ENCODE measurements at regions not wholly inside any gene's neighbourhood (a gene's known extent, or its start where the extent isn't known, plus 50 kb on each side); places are given as distances from the start of the nearest gene placed in this dataset.

DNA sequence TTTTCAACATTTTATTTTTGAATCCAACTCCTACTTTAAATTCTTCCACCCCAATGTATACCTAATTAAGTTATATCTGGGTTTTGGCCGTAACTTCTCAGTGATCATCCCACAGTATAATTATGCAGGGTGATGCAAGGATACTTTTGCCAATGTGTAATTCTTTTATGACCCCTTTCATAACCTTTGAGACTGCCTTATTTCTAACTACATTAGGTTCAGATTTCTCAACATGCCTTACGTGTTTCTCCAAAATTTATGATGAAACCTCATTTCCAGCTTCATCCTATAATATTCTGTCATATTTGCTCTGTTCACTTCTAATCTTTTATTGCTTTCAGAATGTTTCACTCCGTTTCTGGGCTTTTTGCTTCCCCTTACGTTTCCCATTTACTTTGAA, 1229.6 kb upstream of the ALCAM start:
- TF ChIP-seq, protein P1, sequence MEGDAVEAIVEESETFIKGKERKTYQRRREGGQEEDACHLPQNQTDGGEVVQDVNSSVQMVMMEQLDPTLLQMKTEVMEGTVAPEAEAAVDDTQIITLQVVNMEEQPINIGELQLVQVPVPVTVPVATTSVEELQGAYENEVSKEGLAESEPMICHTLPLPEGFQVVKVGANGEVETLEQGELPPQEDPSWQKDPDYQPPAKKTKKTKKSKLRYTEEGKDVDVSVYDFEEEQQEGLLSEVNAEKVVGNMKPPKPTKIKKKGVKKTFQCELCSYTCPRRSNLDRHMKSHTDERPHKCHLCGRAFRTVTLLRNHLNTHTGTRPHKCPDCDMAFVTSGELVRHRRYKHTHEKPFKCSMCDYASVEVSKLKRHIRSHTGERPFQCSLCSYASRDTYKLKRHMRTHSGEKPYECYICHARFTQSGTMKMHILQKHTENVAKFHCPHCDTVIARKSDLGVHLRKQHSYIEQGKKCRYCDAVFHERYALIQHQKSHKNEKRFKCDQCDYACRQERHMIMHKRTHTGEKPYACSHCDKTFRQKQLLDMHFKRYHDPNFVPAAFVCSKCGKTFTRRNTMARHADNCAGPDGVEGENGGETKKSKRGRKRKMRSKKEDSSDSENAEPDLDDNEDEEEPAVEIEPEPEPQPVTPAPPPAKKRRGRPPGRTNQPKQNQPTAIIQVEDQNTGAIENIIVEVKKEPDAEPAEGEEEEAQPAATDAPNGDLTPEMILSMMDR (conservative IDR thresholded peaks at IDR 0.05; ENCODE audit: low read length) = no peak
- DNase-seq (ENCODE audit: low read depth) = no peak
- H3K4me3 ChIP-seq (ENCODE audit: low read length) = no peak overlapping the region

DNA sequence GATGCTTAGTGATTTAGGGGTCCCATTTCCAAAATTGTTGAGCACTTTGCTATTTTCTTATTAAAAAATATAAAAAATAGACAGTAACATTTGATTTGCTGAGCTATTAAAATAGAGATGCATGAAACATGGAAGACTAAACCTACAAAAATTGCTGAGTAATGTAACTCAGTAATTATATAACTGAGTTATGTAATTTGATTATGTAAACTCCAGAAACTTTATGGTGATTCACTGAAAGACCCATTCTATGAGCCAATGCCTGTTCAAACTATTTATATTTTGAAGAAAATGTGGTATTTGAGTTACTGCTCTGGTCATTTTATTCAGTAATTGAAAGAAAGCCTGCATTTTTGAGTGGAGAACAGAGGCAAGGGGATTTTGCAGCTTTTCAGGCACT, 1221.5 kb upstream of the ALCAM start:
- TF ChIP-seq, protein P1 (conservative IDR thresholded peaks at IDR 0.05; ENCODE audit: low read length) = no peak
- H3K4me3 ChIP-seq (ENCODE audit: low read length) = no peak overlapping the region
- peak; percentile 18 for DNase-seq (ENCODE audit: low read depth)

DNA sequence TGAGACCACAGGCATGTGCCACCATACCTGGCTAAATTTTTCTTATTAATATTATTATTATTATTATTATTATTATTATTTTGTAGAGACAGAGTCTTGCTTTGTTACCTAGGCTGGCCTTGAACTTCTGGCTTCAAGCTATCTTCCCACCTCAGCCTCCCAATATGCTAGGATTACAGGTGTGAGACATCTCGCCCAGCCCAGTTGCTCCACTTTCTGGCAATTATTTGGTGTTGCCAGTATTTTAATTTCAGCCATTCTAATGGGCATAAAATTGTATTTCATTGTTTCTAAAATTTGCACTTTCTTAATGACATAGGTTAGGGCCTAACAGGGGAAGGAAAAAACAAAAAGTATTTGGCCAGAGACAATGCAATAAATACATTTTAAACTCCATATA, 1217.6 kb upstream of the ALCAM start:
- no peak for DNase-seq (ENCODE audit: low read depth)
- H3K4me3 ChIP-seq (ENCODE audit: low read length) = no peak overlapping the region
- TF ChIP-seq, protein P1 (conservative IDR thresholded peaks at IDR 0.05; ENCODE audit: low read length) = no peak

DNA sequence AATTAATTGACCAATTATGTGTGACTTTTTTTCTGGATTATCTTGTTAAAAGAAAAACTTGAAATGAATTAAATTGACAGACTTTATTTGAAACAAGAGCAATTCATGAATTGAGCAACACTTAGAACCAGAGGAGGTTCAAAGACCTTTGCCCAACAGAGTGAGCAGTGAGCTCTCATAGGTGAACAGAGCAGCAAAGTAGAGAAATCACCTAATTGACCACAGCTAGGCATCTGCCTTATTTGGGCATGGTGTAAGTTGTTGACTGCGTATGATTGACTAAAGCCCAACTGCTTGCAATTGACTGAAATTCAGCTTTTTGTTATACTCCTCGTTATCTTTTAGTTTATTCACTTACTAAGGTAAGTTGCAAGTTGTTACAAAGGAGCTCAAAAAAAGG, 1216.0 kb upstream of the ALCAM start:
- TF ChIP-seq, protein P1 (conservative IDR thresholded peaks at IDR 0.05; ENCODE audit: low read length) = no peak
- H3K4me3 ChIP-seq (ENCODE audit: low read length) = no peak overlapping the region
- DNase-seq (ENCODE audit: low read depth) = no peak

DNA sequence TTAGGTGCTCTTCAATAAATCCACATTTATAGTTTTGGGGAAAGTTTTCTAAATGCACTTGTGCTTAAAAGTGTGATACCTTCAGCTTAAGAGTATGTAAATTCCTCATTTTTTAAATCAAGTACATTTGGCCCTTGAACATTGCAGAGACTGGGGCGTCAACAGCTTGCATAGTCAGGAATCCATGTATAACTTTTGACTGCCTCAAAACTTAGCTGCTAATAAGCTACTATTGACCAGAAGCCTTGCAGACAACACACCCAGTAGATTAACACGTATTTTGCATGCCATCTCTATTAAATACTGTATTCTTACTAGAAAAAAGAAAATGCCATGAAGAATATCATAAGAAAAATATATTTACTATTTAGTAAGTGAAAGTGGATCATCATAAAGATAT, 1211.8 kb upstream of the ALCAM start:
- DNase-seq (ENCODE audit: low read depth) = no peak
- TF ChIP-seq, protein P1 (conservative IDR thresholded peaks at IDR 0.05; ENCODE audit: low read length) = no peak
- no peak overlapping the region for H3K4me3 ChIP-seq (ENCODE audit: low read length)

DNA sequence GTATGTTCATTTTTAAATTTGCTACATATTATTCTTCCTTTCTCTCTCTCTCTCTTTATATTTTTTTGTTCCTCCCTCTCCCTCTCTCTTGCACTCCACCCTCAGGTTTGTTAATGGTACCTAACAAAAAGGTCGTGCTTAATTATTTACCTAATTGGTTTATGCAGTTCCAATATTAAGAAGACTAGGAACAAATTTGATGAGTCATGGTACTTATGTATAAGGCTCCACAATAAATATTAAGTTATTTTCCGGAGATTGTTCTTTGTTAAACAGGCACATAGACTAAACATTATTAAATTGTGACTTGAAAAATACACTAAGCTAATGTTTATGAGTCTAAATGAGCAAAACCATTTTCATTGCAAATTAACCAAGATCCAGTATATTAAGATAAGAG, 1200.8 kb upstream of the ALCAM start:
- no peak for DNase-seq (ENCODE audit: low read depth)
- TF ChIP-seq, protein P1 (conservative IDR thresholded peaks at IDR 0.05; ENCODE audit: low read length) = no peak
- no peak overlapping the region for H3K4me3 ChIP-seq (ENCODE audit: low read length)

DNA sequence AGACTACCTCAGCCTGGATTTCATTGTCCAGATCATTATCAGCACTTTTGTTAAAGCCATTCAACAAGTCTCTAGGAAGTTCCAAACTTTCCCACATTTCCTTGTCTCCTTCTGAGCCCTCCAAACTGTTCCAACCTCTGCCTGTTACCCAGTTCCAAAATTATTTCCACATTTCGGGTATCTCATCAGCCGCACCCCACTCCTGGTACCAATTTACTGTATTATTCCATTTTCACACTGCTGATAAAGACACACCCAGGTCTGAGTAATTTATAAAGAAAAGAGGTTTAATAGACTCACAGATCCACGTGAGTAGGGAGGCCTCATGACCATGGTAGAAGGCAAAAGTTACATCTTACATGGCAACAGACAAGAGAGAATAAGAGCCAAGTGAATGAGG, 1198.3 kb upstream of the ALCAM start:
- TF ChIP-seq, protein P1 (conservative IDR thresholded peaks at IDR 0.05; ENCODE audit: low read length) = no peak
- DNase-seq (ENCODE audit: low read depth) = no peak
- no peak overlapping the region for H3K4me3 ChIP-seq (ENCODE audit: low read length)
